Gastroesophageal sphincter (tissue), 4 donors: ENCODE measurements at regions not wholly inside any gene's neighbourhood (a gene's known extent, or its start where the extent isn't known, plus 50 kb on each side); places are given as distances from the start of the nearest gene placed in this dataset.
A peak's percentile ranks its signal among the peaks of the same experiment; 100 is the strongest.

ENCODE experiments used
- ATAC-seq: fragments of 150-250 bp; one replicate; pipeline ENCODE4 v1.9.1; 2016; ENCODE audit warnings: mild to moderate bottlenecking, moderate library complexity
- H3K27ac ChIP-seq, 4 donors: fragments of 200-600 bp; sonication (generic) in 3 of 4; 1 replicate in 3 of 4; 2 replicates in 1 of 4; pipeline ENCODE4 v1.5.1; 2016 to 2019
- H3K27me3 ChIP-seq: fragments of 200-600 bp; sonication (generic); one replicate; pipeline ENCODE4 v1.5.1; 2019
- H3K36me3 ChIP-seq, 2 donors: fragments of 200-600 bp; sonication (generic); one replicate each; pipeline ENCODE4 v1.5.1; 2019; ENCODE audit warnings: control low read depth in 1 of 2
- H3K4me1 ChIP-seq, 3 donors: fragments of 200-600 bp; sonication (generic); 1 replicate in 2 of 3; 2 replicates in 1 of 3; pipeline ENCODE4 v1.5.1; 2016 to 2019; ENCODE audit warnings: control low read depth in 2 of 3
- H3K4me3 ChIP-seq, 2 donors: fragments of 200-600 bp; sonication (generic); one replicate each; pipeline ENCODE4 v1.5.1; 2019; ENCODE audit warnings: mild to moderate bottlenecking in 1 of 2, moderate library complexity in 1 of 2
- H3K9me3 ChIP-seq, 3 donors: fragments of 200-600 bp; sonication (generic); one replicate each; pipeline ENCODE4 v1.5.1; 2017 to 2019; ENCODE audit warnings: control low read depth in 2 of 3
- CTCF ChIP-seq, 4 experiments: fragments of 200-600 bp in 2 of 4; fragments of 450-650 bp in 2 of 4; sonication (generic) in 1 of 4; IDR thresholded peaks; one replicate each; pipeline ENCODE4 v1.5.1; 2017 to 2019; ENCODE audit warnings: antibody characterized with exemption in 4 of 4, mild to moderate bottlenecking in 2 of 4, moderate library complexity in 2 of 4
- EP300 ChIP-seq: sonication (generic); formaldehyde crosslinking; IDR thresholded peaks from one replicate; pipeline ENCODE4 v1.6.1; 2017; ENCODE audit warnings: antibody characterized with exemption, mild to moderate bottlenecking
- POLR2A ChIP-seq, 2 donors: fragments of 450-650 bp; IDR thresholded peaks; one replicate each; pipeline ENCODE4 v1.6.1; 2017; ENCODE audit warnings: antibody characterized with exemption in 2 of 2, mild to moderate bottlenecking in 2 of 2, moderate library complexity in 1 of 2
- POLR2AphosphoS5 ChIP-seq: sonication (generic); formaldehyde crosslinking; IDR thresholded peaks from one replicate; pipeline ENCODE4 v1.6.1; 2017; ENCODE audit warnings: antibody characterized with exemption
- WGBS, 2 donors: methylation state at CpG; one replicate each; pipeline ENCODE4 v1.1.5; 2018; ENCODE audit warnings: low coverage in 1 of 2; 5-methylcytosine and 5-hydroxymethylcytosine counted together

DNA sequence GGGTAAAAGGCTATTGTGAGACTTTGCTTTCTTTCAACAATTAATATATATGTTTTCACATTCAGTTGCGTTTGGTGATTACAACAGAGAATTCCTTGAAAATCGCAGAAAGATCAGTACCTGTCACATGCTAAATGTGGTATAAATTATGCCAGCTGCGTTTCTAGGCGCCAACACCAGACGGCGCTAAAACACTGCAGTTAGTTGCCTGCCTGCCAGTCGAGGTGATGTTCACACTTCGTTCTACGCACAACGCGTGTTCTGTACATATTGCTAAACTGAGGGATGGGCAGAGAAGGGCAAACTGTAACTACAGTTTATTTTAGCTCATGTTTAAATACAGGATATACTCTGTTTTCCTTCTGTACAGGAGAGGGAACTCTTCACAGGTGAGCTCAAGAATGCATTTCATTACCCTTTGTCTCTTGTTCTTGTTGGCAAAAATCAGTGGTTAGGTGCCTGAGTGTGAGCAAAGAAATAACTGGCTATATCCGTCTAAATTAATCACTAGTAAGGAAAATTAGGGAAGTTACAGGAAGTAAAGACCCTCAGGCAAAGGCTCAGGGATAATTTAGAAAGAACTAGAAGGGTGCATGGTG lies 100.1 kb upstream of the RGS17 start:
- 5 to 8% methylated on average over 12 of the region's 12 CpGs for WGBS, 2 donors

GRCh38 chr6:153218184-153218792 lies 87.2 kb upstream of the RGS17 start:
- WGBS, 2 donors = 75 to 100% methylated on average over 2 of the region's 3 CpGs
- Histone ChIP-seq H3K36me3 (no peaks in the 10 kb centered on the region), H3K9me3 (no peaks in the 10 kb centered on the region), H3K4me3 (no peak overlapping the region), H3K4me1 (no peaks in the 10 kb centered on the region), H3K27me3 (no peaks in the 10 kb centered on the region), H3K27ac (no peak overlapping the region)
- TF ChIP-seq POLR2AphosphoS5 (no peak), POLR2A (IDR thresholded peaks at IDR 0.05) (no peak), EP300 (no peak), CTCF (IDR thresholded peaks at IDR 0.05) (no peak)
- no peak for ATAC-seq

More for the DNA sequence above, 100.1 kb upstream of the RGS17 start:
- TF ChIP-seq CTCF (IDR thresholded peaks at IDR 0.05) (peak; percentile 12 to 70 (median 44)), POLR2A (IDR thresholded peaks at IDR 0.05) (no peak), POLR2AphosphoS5 (no peak)
- H3K27ac ChIP-seq = no peak overlapping the region
- H3K4me1 ChIP-seq = no peaks in the 10 kb centered on the region
- no peaks in the 10 kb centered on the region for H3K36me3 ChIP-seq
- H3K9me3 ChIP-seq = no peaks in the 10 kb centered on the region
- no peak overlapping the region for H3K4me3 ChIP-seq
- no peak for ATAC-seq
- H3K27me3 ChIP-seq = no peaks in the 10 kb centered on the region

DNA sequence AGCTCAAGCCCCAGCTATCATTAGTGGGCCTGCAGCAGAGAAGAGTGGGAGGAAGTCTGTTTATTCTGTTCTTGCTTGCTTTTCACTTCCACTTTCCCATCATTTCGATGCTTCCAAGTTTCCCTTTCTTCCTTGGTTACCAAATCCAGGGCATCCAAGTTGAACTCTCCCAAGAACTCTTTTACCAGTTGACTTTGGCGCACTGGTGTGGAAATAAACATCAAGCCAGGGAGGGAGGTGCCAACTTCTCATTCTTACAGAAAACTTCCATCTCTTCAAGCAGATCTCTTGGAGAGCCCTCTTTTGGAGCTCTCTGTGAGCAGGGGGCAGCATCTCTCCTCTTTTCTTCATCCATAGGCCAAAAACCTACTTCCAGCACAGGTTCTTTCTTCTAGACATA lies 85.7 kb upstream of the RGS17 start:
- no peak for TF ChIP-seq EP300
- no peak for TF ChIP-seq CTCF (IDR thresholded peaks at IDR 0.05)
- TF ChIP-seq POLR2A (IDR thresholded peaks at IDR 0.05) = no peak
- no peak for TF ChIP-seq POLR2AphosphoS5
- Histone ChIP-seq H3K27me3 (no peaks in the 10 kb centered on the region), H3K4me3 (no peak overlapping the region), H3K27ac (no peak overlapping the region), H3K36me3 (no peaks in the 10 kb centered on the region), H3K4me1 (no peaks in the 10 kb centered on the region), H3K9me3 (no peaks in the 10 kb centered on the region)
- 74 to 86% methylated on average over 1 to 2 of the region's 2 CpGs for WGBS, 2 donors
- no peak for ATAC-seq

DNA sequence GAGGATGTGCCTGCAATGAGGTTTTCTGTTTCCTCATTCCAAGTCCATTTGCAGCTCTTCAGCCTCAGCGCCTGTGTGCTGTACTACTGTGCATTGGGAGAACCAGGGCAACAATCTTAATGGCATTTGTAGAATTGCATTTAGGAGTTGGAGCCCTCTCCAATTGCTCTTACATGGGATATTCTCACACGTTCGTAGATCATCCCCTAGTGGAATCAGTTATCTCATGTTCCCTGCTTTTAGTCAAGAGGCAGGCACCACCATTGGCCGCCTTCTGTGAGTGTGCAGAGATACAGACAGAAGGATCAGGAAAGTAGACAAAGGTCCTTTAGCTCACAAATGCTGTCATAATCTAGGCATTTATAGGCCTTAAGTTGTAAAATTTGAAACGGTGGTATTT lies 84.2 kb upstream of the RGS17 start:
- H3K9me3 ChIP-seq = no peaks in the 10 kb centered on the region
- H3K4me1 ChIP-seq = no peaks in the 10 kb centered on the region
- no peaks in the 10 kb centered on the region for H3K27me3 ChIP-seq
- no peak for ATAC-seq
- WGBS, 2 donors = 73 to 84% methylated on average over 4 to 5 of the region's 5 CpGs
- no peaks in the 10 kb centered on the region for H3K36me3 ChIP-seq
- H3K4me3 ChIP-seq = no peak overlapping the region
- TF ChIP-seq EP300 = no peak
- no peak for TF ChIP-seq POLR2AphosphoS5
- TF ChIP-seq CTCF (IDR thresholded peaks at IDR 0.05) = no peak
- no peak for TF ChIP-seq POLR2A (IDR thresholded peaks at IDR 0.05)
- H3K27ac ChIP-seq = no peak overlapping the region

DNA sequence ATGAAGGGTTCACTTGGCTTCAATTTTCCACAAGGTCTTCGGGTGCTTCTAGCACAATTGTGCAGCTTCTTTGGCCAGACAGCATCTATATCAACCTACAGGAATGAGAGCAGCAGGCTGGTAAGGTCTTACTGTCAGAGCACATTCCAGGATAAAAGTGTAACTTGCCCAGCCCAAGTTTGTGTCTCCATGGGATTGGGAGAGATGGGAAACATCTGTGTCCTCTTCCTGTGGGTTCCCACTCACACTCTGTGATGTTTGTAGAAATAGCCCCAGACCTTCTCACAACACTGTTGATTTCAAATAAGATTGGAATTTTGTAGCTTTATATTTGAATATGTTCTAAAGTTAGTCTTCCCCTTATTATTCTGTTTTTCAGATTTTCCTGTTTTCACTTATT lies 83.4 kb upstream of the RGS17 start:
- ATAC-seq = no peak
- TF ChIP-seq POLR2A (IDR thresholded peaks at IDR 0.05) (no peak), CTCF (IDR thresholded peaks at IDR 0.05) (no peak), POLR2AphosphoS5 (no peak), EP300 (no peak)
- Histone ChIP-seq H3K27ac (no peak overlapping the region), H3K36me3 (no peaks in the 10 kb centered on the region), H3K9me3 (no peaks in the 10 kb centered on the region), H3K27me3 (peaks cover under 1% of the 10 kb centered on the region), H3K4me3 (no peak overlapping the region), H3K4me1 (no peaks in the 10 kb centered on the region)
- WGBS, 2 donors = no CpG with 5 or more reads among the region's 1 CpG
